HFFc6 (cell line): ENCODE measurements at regions not wholly inside any gene's neighbourhood (a gene's known extent, or its start where the extent isn't known, plus 50 kb on each side); places are given as distances from the start of the nearest gene placed in this dataset.

ENCODE experiments used
- DNase-seq: peaks from one replicate; pipeline ENCODE4 v3.0.0-alpha.2; 2018
- H3K27ac Mint-ChIP-seq: 2 replicates; pipeline ENCODE4 v1.8.0; 2020; ENCODE audit warnings: mild to moderate bottlenecking, mixed read lengths
- H3K27me3 Mint-ChIP-seq: 2 replicates; pipeline ENCODE4 v1.8.0; 2021; ENCODE audit warnings: mild to moderate bottlenecking, moderate library complexity, mixed read lengths; ENCODE audit not compliant: insufficient read depth
- H3K36me3 Mint-ChIP-seq: 2 replicates; pipeline ENCODE4 v1.8.0; 2021; ENCODE audit warnings: low read depth, mixed read lengths
- H3K4me1 Mint-ChIP-seq: 2 replicates; pipeline ENCODE4 v1.8.0; 2020; ENCODE audit warnings: low read depth, mixed read lengths
- H3K4me3 Mint-ChIP-seq: 2 replicates; pipeline ENCODE4 v1.8.0; 2020; ENCODE audit warnings: mild to moderate bottlenecking, moderate library complexity, mixed read lengths
- H3K9me3 Mint-ChIP-seq: 2 replicates; pipeline ENCODE4 v1.8.0; 2020; ENCODE audit warnings: mild to moderate bottlenecking, mixed read lengths
- TF ChIP-seq, protein P1 (sequence below): fragments of 200-600 bp; sonication (generic); IDR thresholded peaks from 2 replicates; pipeline ENCODE4 v1.5.0; 2021; ENCODE audit warnings: antibody characterized with exemption, mild to moderate bottlenecking

DNA sequence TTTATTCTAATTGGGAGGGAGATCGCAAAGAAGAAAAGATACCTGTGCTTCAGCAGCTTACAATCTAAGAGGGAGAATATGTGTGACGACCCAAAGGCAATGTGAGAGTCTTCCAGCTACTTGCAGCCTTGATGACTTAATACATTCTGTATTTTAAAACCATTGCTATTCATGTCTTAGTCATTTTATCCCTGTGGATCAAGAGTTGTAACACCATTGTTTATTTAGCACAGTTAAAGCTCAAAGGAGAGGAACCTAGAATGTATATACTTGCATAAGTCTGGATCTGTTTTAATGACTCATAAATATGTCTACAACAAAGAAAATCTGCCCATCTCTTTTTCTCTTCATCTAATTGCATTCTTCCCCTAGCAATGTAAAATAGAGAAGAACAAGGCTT is 117.9 kb upstream of the DLX6 start:
- no peak for DNase-seq
- no peaks in the 10 kb centered on the region for H3K4me1 Mint-ChIP-seq
- H3K36me3 Mint-ChIP-seq: no peaks in the 10 kb centered on the region
- no peak overlapping the region for H3K4me3 Mint-ChIP-seq
- no peaks in the 10 kb centered on the region for H3K27me3 Mint-ChIP-seq
- no peak overlapping the region for H3K27ac Mint-ChIP-seq
- H3K9me3 Mint-ChIP-seq: peaks cover 15% of the 10 kb centered on the region
- TF ChIP-seq, protein P1, sequence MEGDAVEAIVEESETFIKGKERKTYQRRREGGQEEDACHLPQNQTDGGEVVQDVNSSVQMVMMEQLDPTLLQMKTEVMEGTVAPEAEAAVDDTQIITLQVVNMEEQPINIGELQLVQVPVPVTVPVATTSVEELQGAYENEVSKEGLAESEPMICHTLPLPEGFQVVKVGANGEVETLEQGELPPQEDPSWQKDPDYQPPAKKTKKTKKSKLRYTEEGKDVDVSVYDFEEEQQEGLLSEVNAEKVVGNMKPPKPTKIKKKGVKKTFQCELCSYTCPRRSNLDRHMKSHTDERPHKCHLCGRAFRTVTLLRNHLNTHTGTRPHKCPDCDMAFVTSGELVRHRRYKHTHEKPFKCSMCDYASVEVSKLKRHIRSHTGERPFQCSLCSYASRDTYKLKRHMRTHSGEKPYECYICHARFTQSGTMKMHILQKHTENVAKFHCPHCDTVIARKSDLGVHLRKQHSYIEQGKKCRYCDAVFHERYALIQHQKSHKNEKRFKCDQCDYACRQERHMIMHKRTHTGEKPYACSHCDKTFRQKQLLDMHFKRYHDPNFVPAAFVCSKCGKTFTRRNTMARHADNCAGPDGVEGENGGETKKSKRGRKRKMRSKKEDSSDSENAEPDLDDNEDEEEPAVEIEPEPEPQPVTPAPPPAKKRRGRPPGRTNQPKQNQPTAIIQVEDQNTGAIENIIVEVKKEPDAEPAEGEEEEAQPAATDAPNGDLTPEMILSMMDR: no peak

DNA sequence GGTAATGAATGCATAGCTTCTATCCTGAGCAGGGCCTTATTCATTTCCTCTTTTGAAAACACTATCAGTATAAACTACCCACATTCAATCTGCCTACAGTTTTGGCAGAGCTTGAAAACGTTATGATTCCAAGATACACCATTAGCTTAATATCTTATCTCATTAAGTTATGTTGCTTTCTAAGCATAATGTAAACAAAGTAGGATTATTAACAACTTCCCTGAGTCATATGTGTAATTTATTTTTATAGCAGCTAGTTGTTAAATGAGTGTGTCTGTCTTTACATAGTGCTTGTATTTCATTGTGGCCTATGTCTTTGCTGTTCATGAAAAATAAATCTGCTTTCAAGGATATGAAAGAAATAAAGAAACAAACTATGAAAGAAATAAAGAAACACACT is 106.2 kb upstream of the DLX6 start:
- H3K4me1 Mint-ChIP-seq: no peaks in the 10 kb centered on the region
- TF ChIP-seq, protein P1: no peak
- H3K27me3 Mint-ChIP-seq: no peaks in the 10 kb centered on the region
- no peak for DNase-seq
- H3K4me3 Mint-ChIP-seq: no peak overlapping the region
- no peaks in the 10 kb centered on the region for H3K36me3 Mint-ChIP-seq
- H3K27ac Mint-ChIP-seq: no peak overlapping the region
- peaks cover 31% of the 10 kb centered on the region for H3K9me3 Mint-ChIP-seq

DNA sequence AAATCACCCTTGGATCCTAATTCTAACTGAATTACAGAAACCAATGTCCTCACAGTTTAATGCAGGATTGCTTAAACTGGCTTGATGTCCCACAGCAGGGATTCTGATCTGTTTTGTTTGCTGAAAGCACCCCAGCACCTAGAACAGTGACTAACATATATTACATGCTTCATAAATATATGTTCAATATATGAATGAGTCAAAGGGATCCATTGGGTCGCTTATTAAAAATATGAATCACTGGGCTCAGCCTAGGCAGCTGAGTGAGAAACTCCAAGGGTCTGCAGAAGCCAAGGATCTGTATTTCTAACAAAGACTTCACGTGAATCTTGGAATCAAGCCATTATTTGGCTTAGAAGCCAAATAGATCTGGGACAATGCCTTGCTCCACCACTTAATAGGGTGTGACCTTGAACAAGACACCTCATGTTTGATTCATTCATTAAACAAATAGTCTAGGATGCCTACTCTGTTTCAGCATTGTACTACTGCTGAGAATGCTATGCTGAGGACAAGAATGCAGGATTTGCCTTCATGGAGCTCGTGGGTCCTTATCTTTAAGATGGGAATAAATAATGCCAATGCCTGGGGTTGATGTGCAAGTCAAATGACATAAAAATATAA is 103.4 kb upstream of the DLX6 start:
- no peaks in the 10 kb centered on the region for H3K4me1 Mint-ChIP-seq
- H3K27ac Mint-ChIP-seq: no peak overlapping the region
- peaks cover 28% of the 10 kb centered on the region for H3K9me3 Mint-ChIP-seq
- no peak for DNase-seq
- no peaks in the 10 kb centered on the region for H3K27me3 Mint-ChIP-seq
- no peaks in the 10 kb centered on the region for H3K36me3 Mint-ChIP-seq
- TF ChIP-seq, protein P1: no peak
- no peak overlapping the region for H3K4me3 Mint-ChIP-seq

DNA sequence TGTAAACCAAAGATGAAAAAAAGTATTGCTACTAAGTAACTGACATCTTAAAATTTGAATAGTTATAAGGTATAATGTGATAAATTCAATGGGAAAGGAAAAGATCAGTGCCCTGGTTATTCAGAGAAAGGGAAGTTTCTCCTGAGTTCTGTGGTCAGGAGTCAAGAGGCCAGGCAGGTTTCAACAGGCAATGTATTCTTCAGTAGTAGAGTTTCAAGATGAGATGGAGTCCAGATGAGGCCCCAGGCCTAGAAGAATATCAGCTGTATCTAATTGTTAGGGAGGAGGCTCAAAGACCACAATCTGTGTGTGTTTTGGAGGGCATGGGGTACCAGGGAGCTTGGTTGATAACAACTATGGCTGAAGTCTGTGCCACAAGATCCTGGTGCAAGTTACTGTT is 101.4 kb upstream of the DLX6 start:
- no peaks in the 10 kb centered on the region for H3K4me1 Mint-ChIP-seq
- TF ChIP-seq, protein P1: no peak
- no peak overlapping the region for H3K4me3 Mint-ChIP-seq
- no peak for DNase-seq
- H3K36me3 Mint-ChIP-seq: no peaks in the 10 kb centered on the region
- H3K9me3 Mint-ChIP-seq: peaks cover 28% of the 10 kb centered on the region
- H3K27me3 Mint-ChIP-seq: no peaks in the 10 kb centered on the region
- H3K27ac Mint-ChIP-seq: no peak overlapping the region

DNA sequence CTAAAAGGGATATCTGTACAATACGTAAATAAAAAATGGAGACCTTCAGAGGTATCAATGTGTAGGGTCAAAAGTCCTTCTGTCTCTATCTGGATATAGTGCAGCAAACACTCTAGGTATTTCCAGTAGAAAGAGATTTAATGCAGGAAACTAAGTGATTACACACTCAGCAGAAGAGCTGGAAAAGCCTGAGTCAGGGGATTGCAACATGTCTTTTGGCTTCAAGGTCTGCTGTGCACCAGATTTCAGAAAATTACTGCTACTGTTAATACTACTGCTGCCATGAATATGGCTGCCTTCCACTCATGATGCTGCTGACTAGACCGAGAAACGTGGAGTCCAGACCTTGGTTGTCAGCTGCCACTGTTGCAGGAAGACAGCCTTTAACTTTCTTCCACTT is 94.9 kb upstream of the DLX6 start:
- Mint-ChIP-seq H3K4me1 (no peaks in the 10 kb centered on the region), H3K27me3 (no peaks in the 10 kb centered on the region), H3K4me3 (no peak overlapping the region), H3K36me3 (no peaks in the 10 kb centered on the region), H3K9me3 (peaks cover 12% of the 10 kb centered on the region; the same call in 1 of the 2 replicates), H3K27ac (no peak overlapping the region)
- TF ChIP-seq, protein P1: no peak
- no peak for DNase-seq

DNA sequence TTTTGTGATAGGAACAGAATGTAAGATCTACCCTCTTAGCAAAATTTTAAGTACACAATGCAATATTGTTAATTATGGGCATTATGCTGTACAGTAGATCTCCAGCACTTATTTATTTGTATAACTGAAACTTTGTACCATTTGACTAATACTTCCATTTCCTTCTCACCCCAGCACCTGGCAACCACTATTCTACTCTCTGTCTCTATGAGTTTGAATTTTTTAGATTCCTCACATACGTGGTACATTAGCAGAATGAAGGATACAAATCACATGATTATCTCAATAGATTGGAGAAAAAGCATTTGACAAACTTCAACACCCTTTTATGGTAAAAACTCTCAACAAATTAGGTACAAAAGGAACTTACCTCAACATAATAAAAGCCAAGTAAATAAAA is 90.3 kb upstream of the DLX6 start:
- Mint-ChIP-seq H3K27ac (no peak overlapping the region), H3K27me3 (no peaks in the 10 kb centered on the region), H3K9me3 (peaks cover 8% of the 10 kb centered on the region), H3K4me3 (no peak overlapping the region), H3K36me3 (no peaks in the 10 kb centered on the region), H3K4me1 (no peaks in the 10 kb centered on the region)
- no peak for DNase-seq
- TF ChIP-seq, protein P1: no peak
